ENCODE measurements at regions not wholly inside any gene's neighbourhood (a gene's known extent, or its start where the extent isn't known, plus 50 kb on each side); places are given as distances from the start of the nearest gene placed in this dataset.

DNA sequence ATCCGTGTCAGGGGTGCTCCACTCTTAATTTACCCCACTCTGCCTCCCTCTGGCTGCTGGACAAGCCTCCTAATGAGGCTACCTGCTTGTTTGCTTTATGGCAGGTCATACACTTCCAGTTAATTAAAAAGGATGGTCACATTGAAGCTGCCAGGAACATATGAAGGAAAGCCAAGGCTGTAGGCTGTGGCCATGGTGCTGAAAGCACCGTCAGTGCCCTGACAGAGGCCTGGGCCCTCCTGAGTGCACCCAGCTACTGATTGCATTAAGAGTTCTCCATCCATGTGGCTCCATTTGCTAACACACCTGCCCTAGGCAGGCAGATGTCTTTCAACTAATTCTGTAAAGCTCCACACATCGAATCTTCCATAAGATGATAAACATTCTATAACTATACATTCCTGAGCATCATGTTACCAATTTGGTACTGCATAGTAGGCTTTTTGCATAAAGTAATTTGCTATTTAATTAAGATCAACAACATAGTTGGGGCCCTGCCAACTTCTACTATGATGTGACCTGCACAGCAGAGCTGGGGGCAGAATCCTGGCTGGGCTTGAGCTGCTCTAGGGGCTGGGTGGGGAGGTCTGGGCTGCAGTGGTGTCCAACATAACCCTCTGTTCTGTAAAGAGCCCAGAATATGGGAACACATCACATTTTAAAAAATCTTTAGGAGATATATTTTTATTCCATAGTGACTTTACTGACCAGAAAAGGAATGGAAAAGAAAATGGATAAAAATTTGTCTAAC, 224.8 kb downstream of the SIPA1L2 start:
- peaks cover 3 to 6% of the 10 kb centered on the region in 2 experiments; a peak in 2 of 4 replicates for H3K9me3 ChIP-seq (ENCODE audit: insufficient read depth in 2 of 2, low read depth in 1 of 2, low read length in 1 of 2)
- no peak overlapping the region for H2BK20ac ChIP-seq (ENCODE audit: low read length)
- H3K4me3 ChIP-seq (ENCODE audit: extremely low read depth in 1 of 4, insufficient read depth in 2 of 4, low read depth in 3 of 4, low read length in 4 of 4) = no peak overlapping the region
- no peak for TF ChIP-seq POLR2AphosphoS5 (IDR thresholded peaks at IDR 0.05; ENCODE audit: low read depth, low read length)
- TF ChIP-seq EGR1 (IDR thresholded peaks at IDR 0.05; ENCODE audit: borderline replicate concordance, low read depth, low read length) = no peak
- TF ChIP-seq RAD21 (IDR thresholded peaks at IDR 0.05 in 1 of 2, conservative IDR thresholded peaks at IDR 0.05 in 1 of 2; ENCODE audit: low read depth in 2 of 2, low read length in 2 of 2) = 0 out of 4 replicates have a peak, but pooled peaks of 1 of the 2 experiments have one; percentile 17
- H3K18ac ChIP-seq (ENCODE audit: extremely low read depth, low read length) = no peak overlapping the region
- H3K27me3 ChIP-seq (replicated peaks in 1 of 4; ENCODE audit: control insufficient read depth in 3 of 4, extremely low read depth in 1 of 4, insufficient read depth in 3 of 4, low read length in 3 of 4) = no peaks in the 10 kb centered on the region
- WGBS, 2 experiments (ENCODE audit: extremely low coverage in 1 of 2, insufficient coverage in 1 of 2, insufficient read length in 1 of 2, insufficient replicate concordance in 2 of 2, low coverage in 1 of 2, low lambda C conversion rate in 2 of 2, missing lambda C conversion rate in 1 of 2) = 75% methylated on average over 3 of the region's 3 CpGs; no CpG with 5 or more reads in 1 of the 2 experiments
- no peak for FAIRE-seq
- no peak overlapping the region for H2BK15ac ChIP-seq (ENCODE audit: low read length)
- no peak overlapping the region for H3K56ac ChIP-seq (replicated peaks; ENCODE audit: insufficient read length, low read depth, low read length)
- no peak overlapping the region for H2AFZ ChIP-seq (ENCODE audit: low read length)
- 0 out of 8 replicates have a peak, but pooled peaks cover 0 to 5% (median 0%) of the 10 kb centered on the region in 4 experiments for H3K36me3 ChIP-seq (ENCODE audit: control insufficient read depth in 2 of 4, insufficient read depth in 4 of 4, low read length in 3 of 4)
- no peak overlapping the region for H3K9ac ChIP-seq (replicated peaks in 1 of 4; ENCODE audit: extremely low read depth in 1 of 4, low read depth in 3 of 4, low read length in 3 of 4)
- no peak overlapping the region for H2AK5ac ChIP-seq (ENCODE audit: low read depth, low read length)
- H4K8ac ChIP-seq (ENCODE audit: extremely low read depth, insufficient read depth, low read length) = no peak overlapping the region
- ChIA-PET CTCF (ENCODE audit: partially characterized antibody) (interaction anchor here (0.5 to 1.3 kb wide), 4 partner anchors 10 to 267 kb away, joined by 3 read pairs; no protein-coding TSS in a partner anchor), POLR2A (ENCODE audit: partially characterized antibody) (no interaction called here)
- H2BK5ac ChIP-seq (ENCODE audit: low read depth, low read length) = no peak overlapping the region
- no peak overlapping the region for H2BK120ac ChIP-seq (replicated peaks; ENCODE audit: low read depth, low read length)
- H3K14ac ChIP-seq (ENCODE audit: insufficient read length) = no peak overlapping the region
- no peak overlapping the region for H3K4ac ChIP-seq (replicated peaks; ENCODE audit: insufficient read length, low read depth, low read length)
- H3K23ac ChIP-seq (ENCODE audit: insufficient read length) = no peak overlapping the region
- H4K20me1 ChIP-seq (replicated peaks in 1 of 2; ENCODE audit: control insufficient read depth in 1 of 2, insufficient read depth in 2 of 2, low read length in 2 of 2) = no peaks in the 10 kb centered on the region
- no peaks in the 10 kb centered on the region; the same call in 1 of the 2 replicates for H3K79me1 ChIP-seq (ENCODE audit: low read depth, low read length)
- H4K5ac ChIP-seq (ENCODE audit: insufficient read length, low read depth, low read length) = no peak overlapping the region
- no peak overlapping the region for H3K27ac ChIP-seq (ENCODE audit: low read depth, low read length)
- no peaks in the 10 kb centered on the region for H3K79me2 ChIP-seq (ENCODE audit: control insufficient read depth in 1 of 2, insufficient read depth in 2 of 2, low read length in 2 of 2)
- DNase-seq (ENCODE audit: low read depth in 1 of 2, low spot score in 2 of 2) = no peak
- H3K4me2 ChIP-seq (ENCODE audit: insufficient read depth in 1 of 2, low read depth in 2 of 2, low read length in 2 of 2) = no peak overlapping the region
- H3K4me1 ChIP-seq (replicated peaks in 1 of 4; ENCODE audit: control insufficient read depth in 3 of 4, insufficient read depth in 4 of 4, low read length in 3 of 4) = no peaks in the 10 kb centered on the region
- H3K23me2 ChIP-seq (ENCODE audit: low read depth, low read length) = no peaks in the 10 kb centered on the region
- H4K91ac ChIP-seq (replicated peaks; ENCODE audit: insufficient read length, low read length) = no peak overlapping the region
- no peak overlapping the region for H2BK12ac ChIP-seq (ENCODE audit: low read depth, low read length)

All from H1 (cell line).